Psoas muscle (tissue), 7 donors: ENCODE measurements at regions not wholly inside any gene's neighbourhood (a gene's known extent, or its start where the extent isn't known, plus 50 kb on each side); places are given as distances from the start of the nearest gene placed in this dataset.

Source experiments
- ATAC-seq, 4 donors: fragments of 200-7000 bp; cut with Tn5 transposase; one replicate each; pipeline ENCODE4 v1.9.1; 2020; ENCODE audit warnings: moderate library complexity in 3 of 4, mild to moderate bottlenecking in 2 of 4
- DNase-seq, 2 donors: peaks; one replicate each; pipeline ENCODE4 v3.0.0-alpha.2; 2020
- H3K27ac ChIP-seq: fragments of 200-600 bp; one replicate; pipeline ENCODE4 v1.8.0; 2022
- H3K27me3 ChIP-seq, 3 donors: fragments of 200-600 bp in 1 of 3; one replicate each; pipeline versions ENCODE4 v1.6.1 to v1.8.0; 2013 to 2022; ENCODE audit warnings: low read length in 2 of 3, mild to moderate bottlenecking in 2 of 3, moderate library complexity in 1 of 3; ENCODE audit not compliant: insufficient read depth in 3 of 3
- H3K36me3 ChIP-seq, 2 donors: fragments of 200-600 bp in 1 of 2; one replicate each; pipeline versions ENCODE4 v1.6.1 to v1.8.0; 2013 to 2022; ENCODE audit warnings: low read depth in 1 of 2, mild to moderate bottlenecking in 1 of 2, moderate library complexity in 1 of 2; ENCODE audit not compliant: insufficient read depth in 1 of 2
- H3K4me1 ChIP-seq: fragments of 200-600 bp; one replicate; pipeline ENCODE4 v1.8.0; 2022
- H3K4me3 ChIP-seq: fragments of 200-600 bp; one replicate; pipeline ENCODE4 v1.8.0; 2022; ENCODE audit warnings: mild to moderate bottlenecking
- H3K9me3 ChIP-seq: fragments of 200-600 bp; one replicate; pipeline ENCODE4 v1.8.0; 2022
- CTCF ChIP-seq: fragments of 200-600 bp; IDR thresholded peaks from one replicate; pipeline ENCODE4 v1.8.0; 2022; ENCODE audit warnings: antibody characterized with exemption
- whole genome bisulfite sequencing, 3 donors: extraction: QIAGEN DNeasy Blood & Tissue Kit; methylation state at CpG; one replicate each; pipeline versions ENCODE4 v1.1.6 to v1.1.7; 2013; 5-methylcytosine and 5-hydroxymethylcytosine counted together
- intact Hi-C, 2 donors: fragments of 100-400 bp; cut with DNase I; formaldehyde crosslinking; loops; one replicate each; pipeline versions ENCODE4 v1.11.0 to v1.14.2; 2022
- donor health status: healthy with polysubstance abuse.
- donor health status: DM: no; HTN: no; CAD: no; lungs with moderate emphysema.
- donor health status: Bipolar disorder and iron deficiency.
- donor health status: healthy.
- donor health status: DM: yes; HTN: yes; CAD: no.
- donor health status: DM: no; HTN: no; CAD: no.
- donor health status: DM: yes; HTN: yes; CAD: no.

GRCh38 chr19:31591258-31591657 is 242.0 kb upstream of the TSHZ3 start:
- Histone ChIP-seq H3K4me3 (no peak overlapping the region), H3K36me3 (no peaks in the 10 kb centered on the region), H3K9me3 (no peaks in the 10 kb centered on the region), H3K4me1 (no peaks in the 10 kb centered on the region), H3K27ac (no peak overlapping the region), H3K27me3 (no peaks in the 10 kb centered on the region)
- DNase-seq (no peak), ATAC-seq (no peak)
- 94 to 100% (median 100%) methylated on average over 1 of the region's 1 CpG for WGBS, 3 donors
- intact Hi-C loops = no loop called here
- no peak for TF ChIP-seq CTCF

GRCh38 chr19:31592456-31592855 is 243.2 kb upstream of the TSHZ3 start:
- WGBS, 3 donors = 90 to 95% (median 94%) methylated on average over 14 of the region's 14 CpGs

GRCh38 chr19:31594701-31595100 is 245.5 kb upstream of the TSHZ3 start:
- 19 to 43% (median 30%) methylated on average over 6 of the region's 6 CpGs for WGBS, 3 donors

More at GRCh38 chr19:31592456-31592855, 243.2 kb upstream of the TSHZ3 start:
- no peak overlapping the region for H3K27ac ChIP-seq
- no peak for ATAC-seq
- intact Hi-C loops = no loop called here
- H3K9me3 ChIP-seq = no peaks in the 10 kb centered on the region
- no peak for DNase-seq
- H3K36me3 ChIP-seq = no peaks in the 10 kb centered on the region
- no peaks in the 10 kb centered on the region for H3K4me1 ChIP-seq
- no peak for TF ChIP-seq CTCF
- no peaks in the 10 kb centered on the region for H3K27me3 ChIP-seq
- H3K4me3 ChIP-seq = no peak overlapping the region

GRCh38 chr19:31595521-31595920 is 246.3 kb upstream of the TSHZ3 start:
- H3K4me1 ChIP-seq = no peaks in the 10 kb centered on the region
- no peaks in the 10 kb centered on the region for H3K27me3 ChIP-seq
- DNase-seq = no peak
- H3K36me3 ChIP-seq = no peaks in the 10 kb centered on the region
- 61 to 78% (median 67%) methylated on average over 4 of the region's 4 CpGs for WGBS, 3 donors
- no peak overlapping the region for H3K27ac ChIP-seq
- no peak for ATAC-seq
- TF ChIP-seq CTCF = no peak
- H3K9me3 ChIP-seq = no peaks in the 10 kb centered on the region
- intact Hi-C loops = no loop called here
- no peak overlapping the region for H3K4me3 ChIP-seq

More at GRCh38 chr19:31594701-31595100, 245.5 kb upstream of the TSHZ3 start:
- intact Hi-C loops = no loop called here
- no peaks in the 10 kb centered on the region for H3K27me3 ChIP-seq
- H3K4me3 ChIP-seq = no peak overlapping the region
- H3K36me3 ChIP-seq = no peaks in the 10 kb centered on the region
- TF ChIP-seq CTCF = no peak
- DNase-seq (no peak), ATAC-seq (no peak)
- H3K9me3 ChIP-seq = no peaks in the 10 kb centered on the region
- no peaks in the 10 kb centered on the region for H3K4me1 ChIP-seq
- H3K27ac ChIP-seq = no peak overlapping the region

GRCh38 chr19:31596751-31597150 is 247.5 kb upstream of the TSHZ3 start:
- H3K4me3 ChIP-seq = no peak overlapping the region
- no peaks in the 10 kb centered on the region for H3K4me1 ChIP-seq
- no peak for TF ChIP-seq CTCF
- ATAC-seq = no peak
- WGBS, 3 donors = 87 to 94% (median 90%) methylated on average over 8 of the region's 8 CpGs
- no peaks in the 10 kb centered on the region for H3K27me3 ChIP-seq
- no peak for DNase-seq
- no peaks in the 10 kb centered on the region for H3K36me3 ChIP-seq
- H3K9me3 ChIP-seq = no peaks in the 10 kb centered on the region
- intact Hi-C loops = no loop called here
- no peak overlapping the region for H3K27ac ChIP-seq
